Effector memory CD4-positive, alpha-beta T cell (primary cell): ENCODE measurements at regions not wholly inside any gene's neighbourhood (a gene's known extent, or its start where the extent isn't known, plus 50 kb on each side); places are given as distances from the start of the nearest gene placed in this dataset.

Experiments used
- DNase-seq, 3 donors: peaks; one replicate each; pipeline ENCODE4 v3.0.0-alpha.2; 2020
- H3K27ac ChIP-seq: 2 replicates; pipeline ENCODE4 v1.7.0; 2013; ENCODE audit warnings: mild to moderate bottlenecking, low read length, moderate library complexity; ENCODE audit not compliant: insufficient read depth, poor library complexity, severe bottlenecking
- H3K27me3 ChIP-seq: replicated peaks from 2 replicates; pipeline ENCODE4 v1.7.0; 2013; ENCODE audit warnings: mild to moderate bottlenecking, low read length; ENCODE audit not compliant: insufficient read depth, control insufficient read depth, poor library complexity, severe bottlenecking
- H3K36me3 ChIP-seq: 2 replicates; pipeline ENCODE4 v1.7.0; 2013; ENCODE audit warnings: mild to moderate bottlenecking, low read length, moderate library complexity; ENCODE audit not compliant: control insufficient read depth, insufficient read depth
- H3K4me1 ChIP-seq: 2 replicates; pipeline ENCODE4 v1.7.0; 2013; ENCODE audit warnings: low read length, mild to moderate bottlenecking; ENCODE audit not compliant: control insufficient read depth, insufficient read depth, poor library complexity, severe bottlenecking
- H3K4me3 ChIP-seq: 2 replicates; pipeline ENCODE4 v1.7.0; 2013; ENCODE audit warnings: low read length, low read depth, mild to moderate bottlenecking; ENCODE audit not compliant: insufficient read depth, poor library complexity, severe bottlenecking
- H3K9me3 ChIP-seq: 2 replicates; pipeline ENCODE4 v1.7.0; 2013; ENCODE audit warnings: mild to moderate bottlenecking, low read length, moderate library complexity; ENCODE audit not compliant: control insufficient read depth

DNA sequence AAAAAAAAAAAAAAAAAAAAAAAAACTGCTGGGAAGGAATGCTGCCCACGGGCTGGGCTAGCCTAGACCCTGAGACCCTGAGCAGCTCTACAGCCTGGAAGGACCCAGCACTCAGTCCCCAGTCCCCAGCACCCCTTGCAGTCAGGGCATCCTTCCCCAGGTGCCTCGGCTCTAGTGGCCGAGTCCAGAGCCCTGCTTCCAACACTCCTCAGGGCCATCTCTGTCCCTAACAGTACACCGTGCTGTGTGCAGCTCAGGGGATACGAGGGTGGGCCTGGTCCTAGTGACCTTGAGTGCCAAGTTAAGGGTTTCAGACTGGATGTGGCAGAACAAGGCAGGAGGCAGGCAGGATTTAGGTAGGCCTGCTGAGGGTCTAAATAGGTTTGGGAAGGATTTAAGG, 50.2 kb upstream of the LRP8 start:
- Histone ChIP-seq H3K4me1 (no peaks in the 10 kb centered on the region), H3K36me3 (no peaks in the 10 kb centered on the region), H3K27ac (no peak overlapping the region), H3K9me3 (no peaks in the 10 kb centered on the region), H3K4me3 (no peak overlapping the region), H3K27me3 (no peaks in the 10 kb centered on the region)
- DNase-seq, result no peak

DNA sequence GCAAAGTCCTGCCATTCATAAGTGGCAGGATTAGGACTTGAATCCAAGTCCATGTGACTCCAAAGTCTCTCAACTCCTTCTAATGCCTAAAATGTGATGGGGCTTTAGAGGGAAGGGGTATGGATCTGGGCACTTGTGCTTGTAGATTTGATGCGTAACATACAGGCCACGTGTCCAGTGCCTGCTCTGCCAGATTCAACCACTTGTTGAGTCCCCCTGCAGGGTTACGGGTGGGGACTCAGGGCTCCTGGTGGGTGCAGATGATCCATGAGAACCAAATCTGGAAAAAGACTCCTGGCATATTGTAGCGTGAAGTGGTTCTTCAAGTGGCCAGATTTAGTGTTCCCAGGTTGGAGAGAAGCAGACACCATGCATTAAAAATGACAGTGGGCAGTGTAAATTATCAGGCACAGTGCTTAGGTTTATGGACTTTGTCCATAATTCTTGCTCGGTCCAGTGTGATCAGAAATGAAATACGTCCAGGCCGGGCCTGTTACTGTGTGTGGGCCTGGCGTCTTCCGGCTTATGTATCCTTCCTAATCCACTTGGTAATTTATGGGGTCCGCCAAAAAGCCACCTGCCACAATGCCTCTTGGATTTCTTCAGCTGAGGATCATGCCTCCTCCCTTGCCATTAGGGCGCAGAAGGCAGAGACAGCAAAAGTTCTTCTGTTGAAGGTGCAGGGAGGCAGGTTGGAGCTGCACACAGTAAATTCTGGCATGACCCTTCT, 51.2 kb upstream of the LRP8 start:
- H3K36me3 ChIP-seq, result no peaks in the 10 kb centered on the region

DNA sequence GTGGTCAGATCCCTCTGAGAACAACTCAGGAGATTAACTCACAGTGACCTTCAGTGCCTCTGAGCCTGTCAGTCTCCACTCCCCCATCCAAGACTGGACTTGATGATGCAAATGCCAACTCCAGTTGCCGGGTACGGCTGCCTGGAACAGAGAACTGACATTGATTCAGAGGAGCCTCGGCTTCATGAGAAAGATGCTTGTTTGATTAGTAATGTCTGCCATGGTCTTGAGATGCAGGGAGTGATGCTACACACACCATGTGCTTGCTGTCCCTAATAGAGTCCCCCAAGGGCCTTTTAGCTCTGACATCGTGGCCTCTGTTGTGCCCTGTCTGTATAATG, 51.8 kb upstream of the LRP8 start:
- no peak for DNase-seq
- H3K4me1 ChIP-seq, result no peaks in the 10 kb centered on the region
- H3K36me3 ChIP-seq, result no peaks in the 10 kb centered on the region
- no peak overlapping the region for H3K4me3 ChIP-seq
- H3K27me3 ChIP-seq, result no peaks in the 10 kb centered on the region
- no peaks in the 10 kb centered on the region for H3K9me3 ChIP-seq
- no peak overlapping the region for H3K27ac ChIP-seq

More for the DNA sequence above, 51.2 kb upstream of the LRP8 start:
- no peak for DNase-seq
- H3K9me3 ChIP-seq, result no peaks in the 10 kb centered on the region
- H3K4me1 ChIP-seq, result no peaks in the 10 kb centered on the region
- no peak overlapping the region for H3K4me3 ChIP-seq
- no peaks in the 10 kb centered on the region for H3K27me3 ChIP-seq
- no peak overlapping the region for H3K27ac ChIP-seq

DNA sequence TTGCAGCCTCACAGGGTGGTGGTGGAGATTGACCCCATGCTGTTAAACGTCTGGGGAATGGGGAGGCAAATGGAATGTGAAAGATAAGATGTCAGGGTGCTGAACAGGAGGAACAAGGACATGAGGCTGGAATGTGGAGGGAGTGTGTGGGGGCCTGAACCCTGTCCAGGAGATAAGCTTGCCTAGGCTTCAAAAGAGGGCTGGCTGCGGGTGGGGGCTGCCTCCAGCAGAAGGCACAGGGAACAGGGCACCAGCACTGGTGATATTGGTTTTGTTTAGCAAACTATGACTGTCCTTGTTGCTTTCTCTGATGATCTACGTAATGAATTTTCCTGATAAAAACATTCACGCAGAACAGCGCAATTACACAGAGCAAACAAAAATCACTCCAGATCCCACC, 52.4 kb upstream of the LRP8 start:
- Histone ChIP-seq H3K4me1 (no peaks in the 10 kb centered on the region), H3K36me3 (no peaks in the 10 kb centered on the region), H3K9me3 (no peaks in the 10 kb centered on the region), H3K4me3 (no peak overlapping the region), H3K27me3 (no peaks in the 10 kb centered on the region), H3K27ac (no peak overlapping the region)
- no peak for DNase-seq

DNA sequence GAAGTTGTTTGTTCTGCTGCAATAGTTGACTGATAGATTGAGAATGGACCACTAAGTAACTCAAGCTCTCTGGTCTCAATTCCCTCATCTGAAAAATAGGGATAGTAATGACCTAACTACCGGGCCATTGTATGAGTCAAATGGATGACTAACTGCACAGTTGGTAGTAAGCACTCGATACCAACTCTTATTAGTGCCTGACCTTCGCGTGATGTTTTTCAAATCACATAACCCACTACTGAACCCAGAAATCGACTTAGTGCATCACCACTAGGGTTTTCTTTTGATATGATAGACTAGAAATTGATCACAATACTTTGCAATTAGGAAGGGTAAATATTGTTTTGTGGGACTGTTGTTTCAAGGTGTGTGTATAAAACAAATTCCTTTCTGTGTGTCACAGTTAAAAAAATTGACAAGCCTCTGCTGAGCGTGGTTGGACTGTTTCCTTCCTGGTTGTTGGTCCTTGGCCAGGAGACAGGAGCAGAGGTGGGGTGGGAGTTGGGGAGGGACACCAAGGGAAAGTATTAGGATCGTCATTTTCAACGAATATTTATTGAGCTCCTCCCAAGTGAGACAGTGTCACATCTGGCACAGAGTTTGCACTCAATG, 54.0 kb upstream of the LRP8 start:
- Histone ChIP-seq H3K27me3 (no peaks in the 10 kb centered on the region), H3K27ac (no peak overlapping the region), H3K36me3 (no peaks in the 10 kb centered on the region), H3K4me3 (no peak overlapping the region), H3K4me1 (no peaks in the 10 kb centered on the region), H3K9me3 (no peaks in the 10 kb centered on the region)
- no peak for DNase-seq

DNA sequence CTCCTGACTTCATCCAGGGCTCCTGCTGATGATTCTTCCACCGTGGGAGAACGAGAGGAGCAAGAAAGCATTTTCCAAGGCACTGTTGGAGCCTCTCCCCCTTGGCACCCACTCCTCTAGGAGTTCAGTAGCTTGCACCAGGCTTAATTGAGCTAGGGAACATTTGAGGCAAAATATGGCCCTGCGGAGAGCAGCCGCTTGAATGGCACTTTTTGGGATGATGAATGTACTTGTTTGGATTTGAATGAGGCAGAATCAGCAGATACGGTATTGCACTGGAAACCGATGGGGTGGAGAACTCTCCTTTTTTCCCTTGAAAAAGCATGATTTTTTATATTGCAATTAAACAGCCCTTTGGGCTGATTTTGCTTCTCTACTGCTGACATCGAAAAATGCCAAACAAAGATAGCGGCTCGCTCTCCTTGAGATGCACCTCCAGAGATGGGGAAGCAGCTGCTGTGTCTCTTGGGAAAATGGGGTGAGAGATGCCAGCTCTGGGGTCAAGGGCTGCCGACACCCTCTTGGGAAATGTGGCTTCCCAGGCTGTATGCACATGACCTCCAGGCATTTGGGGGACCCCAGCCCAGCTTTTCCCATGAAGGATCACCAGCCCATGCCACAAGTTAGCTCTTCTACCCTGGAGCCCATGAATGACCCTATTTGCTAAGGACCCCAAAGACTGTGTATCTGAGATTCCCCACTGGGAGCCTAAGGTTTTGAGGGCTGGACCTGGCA, 55.4 kb upstream of the LRP8 start:
- Histone ChIP-seq H3K4me1 (no peaks in the 10 kb centered on the region), H3K27ac (no peak overlapping the region), H3K27me3 (no peaks in the 10 kb centered on the region), H3K4me3 (no peak overlapping the region), H3K9me3 (no peaks in the 10 kb centered on the region), H3K36me3 (no peaks in the 10 kb centered on the region)
- DNase-seq, result no peak

DNA sequence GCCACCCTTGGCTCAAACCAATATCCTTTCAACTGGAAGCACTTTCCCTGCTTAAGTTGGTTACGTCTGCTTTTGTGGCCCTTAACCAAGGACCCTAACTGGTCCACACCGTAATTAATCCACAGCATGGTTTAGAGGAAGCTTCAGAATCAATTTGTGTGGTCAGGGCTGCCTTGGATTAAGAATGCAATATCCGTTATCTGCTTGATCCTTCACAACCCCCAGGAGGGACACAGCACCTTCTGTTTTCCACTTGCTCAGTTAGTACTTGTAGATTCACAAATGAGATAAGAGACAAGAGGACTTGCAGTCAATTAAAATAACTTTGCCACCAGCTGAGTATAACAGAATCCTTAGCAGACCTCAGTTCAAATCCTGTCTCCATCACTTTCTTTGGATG, 56.9 kb upstream of the LRP8 start:
- no peak overlapping the region for H3K27ac ChIP-seq
- no peaks in the 10 kb centered on the region for H3K9me3 ChIP-seq
- no peaks in the 10 kb centered on the region for H3K36me3 ChIP-seq
- DNase-seq, result no peak
- H3K4me3 ChIP-seq, result no peak overlapping the region
- H3K27me3 ChIP-seq, result no peaks in the 10 kb centered on the region
- H3K4me1 ChIP-seq, result no peaks in the 10 kb centered on the region

DNA sequence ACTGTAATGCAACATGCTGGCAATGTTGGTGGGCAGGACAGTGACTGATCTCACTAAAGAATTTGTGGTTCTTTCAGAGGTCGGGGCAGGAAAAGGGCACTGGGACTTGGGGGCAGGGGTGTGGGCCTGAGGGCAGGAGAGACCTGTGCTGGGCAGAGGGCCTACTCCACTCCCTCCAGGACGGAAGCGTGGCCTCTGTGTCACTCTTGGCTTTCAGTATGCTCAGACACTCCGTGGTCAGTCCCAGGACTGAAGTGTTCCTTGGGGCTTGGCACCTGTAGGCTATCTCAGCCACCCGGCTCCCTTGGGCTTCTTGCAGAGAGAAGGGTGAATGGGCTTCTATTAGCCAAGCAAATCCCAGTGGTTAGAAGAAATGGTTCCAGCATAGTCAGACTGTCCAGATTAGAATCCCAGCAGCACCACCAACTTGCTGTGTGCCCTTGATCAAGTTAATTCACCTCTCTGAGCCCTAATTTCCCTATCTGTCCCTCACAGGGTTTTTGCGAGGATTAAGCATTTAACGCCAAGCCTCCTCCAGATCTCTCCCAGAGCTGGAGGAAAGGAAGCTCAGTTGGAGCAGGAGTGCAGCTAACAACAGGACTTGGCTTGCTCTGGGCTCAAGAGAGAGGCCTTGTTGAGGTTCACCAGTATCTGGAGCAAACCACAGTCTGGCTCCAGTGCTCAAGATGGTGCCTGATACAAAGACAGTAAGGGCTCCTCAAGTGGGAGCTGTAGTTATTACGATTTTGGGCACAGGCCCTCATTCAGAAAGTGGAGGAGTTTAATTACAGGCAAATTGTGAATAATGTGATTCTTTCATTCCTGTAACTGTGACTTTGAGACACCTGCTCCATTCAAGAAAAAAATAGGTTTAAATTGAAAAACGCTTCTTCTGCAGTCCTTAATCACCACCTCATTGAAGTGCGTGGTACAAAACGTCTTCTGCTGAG, 57.7 kb upstream of the LRP8 start:
- Histone ChIP-seq H3K36me3 (no peaks in the 10 kb centered on the region), H3K27ac (no peak overlapping the region), H3K4me1 (no peaks in the 10 kb centered on the region), H3K4me3 (no peak overlapping the region), H3K27me3 (no peaks in the 10 kb centered on the region), H3K9me3 (no peaks in the 10 kb centered on the region)
- DNase-seq, result no peak

DNA sequence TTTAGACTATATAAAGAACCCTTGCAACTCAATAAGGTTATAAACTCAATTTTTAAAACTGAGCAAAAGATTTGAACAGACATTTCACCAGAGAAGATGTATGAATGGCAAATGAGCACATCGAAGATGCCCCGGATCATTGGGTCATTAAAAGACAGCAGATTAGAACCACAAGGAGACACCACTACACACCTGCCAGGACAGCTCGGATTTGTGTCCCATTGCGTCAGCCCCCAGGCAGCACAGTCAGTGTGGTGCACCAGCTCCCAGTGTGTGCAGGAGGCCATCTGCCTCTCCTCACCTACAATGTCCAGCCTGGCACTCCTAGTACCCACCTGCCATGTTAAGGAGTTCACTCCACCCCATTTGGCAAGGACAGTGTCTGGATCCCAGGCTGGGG, 61.1 kb upstream of the LRP8 start:
- Histone ChIP-seq H3K9me3 (no peaks in the 10 kb centered on the region), H3K27ac (no peak overlapping the region), H3K4me1 (peaks cover 3% of the 10 kb centered on the region), H3K27me3 (no peaks in the 10 kb centered on the region), H3K36me3 (no peaks in the 10 kb centered on the region), H3K4me3 (no peak overlapping the region)
- no peak for DNase-seq
